ENCODE measurements at regions not wholly inside any gene's neighbourhood (a gene's known extent, or its start where the extent isn't known, plus 50 kb on each side); places are given as distances from the start of the nearest gene placed in this dataset.

DNA sequence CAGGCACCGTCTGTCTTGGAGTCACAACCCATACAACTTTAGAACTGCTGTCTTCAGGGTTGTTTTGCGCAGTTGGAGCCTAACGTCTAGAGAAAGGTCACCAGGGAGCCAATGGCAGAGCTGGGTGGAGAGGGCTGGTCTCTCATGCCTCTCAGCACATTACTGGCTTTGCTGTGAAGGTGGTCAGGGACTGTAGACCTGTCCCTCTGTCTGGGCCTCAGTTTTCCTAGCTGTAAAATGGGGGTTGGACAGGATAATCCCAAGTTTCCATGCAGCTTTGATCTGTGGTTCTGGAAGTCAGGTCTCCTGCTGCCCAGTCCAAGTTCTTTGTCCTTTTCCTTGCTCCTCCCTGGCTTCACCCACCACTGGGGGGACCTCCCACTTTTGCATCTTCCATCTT, 52.2 kb upstream of the EPB41L1 start:
- no peaks in the 10 kb centered on the region for H4K20me1 ChIP-seq (ENCODE audit: insufficient read depth)
- no peak overlapping the region for H3K27ac ChIP-seq (ENCODE audit: low read length)
- no peaks in the 10 kb centered on the region for H3K9me3 ChIP-seq (ENCODE audit: low read length)
- no peaks in the 10 kb centered on the region for H3K9me2 ChIP-seq (ENCODE audit: insufficient read depth, low read length)
- H2AFZ ChIP-seq (ENCODE audit: low read depth, low read length), result no peak overlapping the region
- peaks cover 10% of the 10 kb centered on the region for H3K79me2 ChIP-seq (replicated peaks; ENCODE audit: insufficient read depth, low read length)
- TF ChIP-seq RAD21 (conservative IDR thresholded peaks at IDR 0.05) (no peak), POLR2AphosphoS5 (IDR thresholded peaks at IDR 0.05) (no peak), EP300 (conservative IDR thresholded peaks at IDR 0.05; ENCODE audit: poor library complexity, severe bottlenecking) (no peak), MXI1 (conservative IDR thresholded peaks at IDR 0.05; ENCODE audit: poor library complexity, severe bottlenecking) (no peak), CTCF (IDR thresholded peaks at IDR 0.05; ENCODE audit: poor library complexity, severe bottlenecking) (no peak), SMC3 (conservative IDR thresholded peaks at IDR 0.05; ENCODE audit: poor library complexity) (no peak), TAF1 (IDR thresholded peaks at IDR 0.05; ENCODE audit: low read depth) (no peak), REST (IDR thresholded peaks at IDR 0.05; ENCODE audit: borderline replicate concordance) (no peak), EZH2 (IDR thresholded peaks at IDR 0.05; ENCODE audit: borderline replicate concordance, insufficient read depth, low read length, poor library complexity, severe bottlenecking) (no peak)
- H3K27me3 ChIP-seq (ENCODE audit: insufficient read depth, low read depth, low read length), result no peaks in the 10 kb centered on the region
- H3K4me2 ChIP-seq (ENCODE audit: low read length), result no peak overlapping the region
- no peaks in the 10 kb centered on the region for H3F3A ChIP-seq (ENCODE audit: insufficient read depth, low read length, poor library complexity, severe bottlenecking)
- no peak overlapping the region for H3K9ac ChIP-seq (ENCODE audit: low read length)
- no peak overlapping the region for H3K4me3 ChIP-seq (ENCODE audit: low read length)
- no peaks in the 10 kb centered on the region for H3K36me3 ChIP-seq (ENCODE audit: insufficient read depth, low read length)

GRCh38 chr20:36102809-36103596, 51.5 kb upstream of the EPB41L1 start:
- no peaks in the 10 kb centered on the region for H3F3A ChIP-seq (ENCODE audit: insufficient read depth, low read length, poor library complexity, severe bottlenecking)
- no peaks in the 10 kb centered on the region for H3K9me3 ChIP-seq (ENCODE audit: low read length)
- H3K9me2 ChIP-seq (ENCODE audit: insufficient read depth, low read length), result no peaks in the 10 kb centered on the region
- peaks cover 6% of the 10 kb centered on the region for H3K79me2 ChIP-seq (replicated peaks; ENCODE audit: insufficient read depth, low read length)
- H3K36me3 ChIP-seq (ENCODE audit: insufficient read depth, low read length), result no peaks in the 10 kb centered on the region
- no peak overlapping the region for H3K27ac ChIP-seq (ENCODE audit: low read length)
- H2AFZ ChIP-seq (ENCODE audit: low read depth, low read length), result no peak overlapping the region
- no peaks in the 10 kb centered on the region for H4K20me1 ChIP-seq (ENCODE audit: insufficient read depth)
- TF ChIP-seq CTCF (IDR thresholded peaks at IDR 0.05; ENCODE audit: poor library complexity, severe bottlenecking) (no peak), REST (IDR thresholded peaks at IDR 0.05; ENCODE audit: borderline replicate concordance) (no peak), MXI1 (conservative IDR thresholded peaks at IDR 0.05; ENCODE audit: poor library complexity, severe bottlenecking) (no peak), TAF1 (IDR thresholded peaks at IDR 0.05; ENCODE audit: low read depth) (no peak), SMC3 (conservative IDR thresholded peaks at IDR 0.05; ENCODE audit: poor library complexity) (no peak), POLR2AphosphoS5 (IDR thresholded peaks at IDR 0.05) (no peak), EP300 (conservative IDR thresholded peaks at IDR 0.05; ENCODE audit: poor library complexity, severe bottlenecking) (no peak), RAD21 (conservative IDR thresholded peaks at IDR 0.05) (no peak)
- H3K4me2 ChIP-seq (ENCODE audit: low read length), result no peak overlapping the region
- no peak overlapping the region for H3K4me3 ChIP-seq (ENCODE audit: low read length)
- H3K27me3 ChIP-seq (ENCODE audit: insufficient read depth, low read depth, low read length), result no peaks in the 10 kb centered on the region
- H3K9ac ChIP-seq (ENCODE audit: low read length), result no peak overlapping the region

Data from neural cell (in vitro differentiated cells).